Upper lobe of left lung (tissue), 4 donors: ENCODE measurements at regions not wholly inside any gene's neighbourhood (a gene's known extent, or its start where the extent isn't known, plus 50 kb on each side); places are given as distances from the start of the nearest gene placed in this dataset.

Experiments used
- POLR2A ChIP-seq, 4 donors: fragments of 450-650 bp; IDR thresholded peaks; one replicate each; pipeline ENCODE4 v1.5.1; 2016 to 2017; ENCODE audit warnings: antibody characterized with exemption in 4 of 4, mild to moderate bottlenecking in 2 of 4
- TF ChIP-seq, protein P1 (sequence below), 6 experiments: fragments of 450-650 bp in 4 of 6; fragments of 200-600 bp in 2 of 6; sonication (generic) in 2 of 6; IDR thresholded peaks; one replicate each; pipeline ENCODE4 v1.5.1; 2016 to 2019; ENCODE audit warnings: antibody characterized with exemption in 6 of 6

DNA sequence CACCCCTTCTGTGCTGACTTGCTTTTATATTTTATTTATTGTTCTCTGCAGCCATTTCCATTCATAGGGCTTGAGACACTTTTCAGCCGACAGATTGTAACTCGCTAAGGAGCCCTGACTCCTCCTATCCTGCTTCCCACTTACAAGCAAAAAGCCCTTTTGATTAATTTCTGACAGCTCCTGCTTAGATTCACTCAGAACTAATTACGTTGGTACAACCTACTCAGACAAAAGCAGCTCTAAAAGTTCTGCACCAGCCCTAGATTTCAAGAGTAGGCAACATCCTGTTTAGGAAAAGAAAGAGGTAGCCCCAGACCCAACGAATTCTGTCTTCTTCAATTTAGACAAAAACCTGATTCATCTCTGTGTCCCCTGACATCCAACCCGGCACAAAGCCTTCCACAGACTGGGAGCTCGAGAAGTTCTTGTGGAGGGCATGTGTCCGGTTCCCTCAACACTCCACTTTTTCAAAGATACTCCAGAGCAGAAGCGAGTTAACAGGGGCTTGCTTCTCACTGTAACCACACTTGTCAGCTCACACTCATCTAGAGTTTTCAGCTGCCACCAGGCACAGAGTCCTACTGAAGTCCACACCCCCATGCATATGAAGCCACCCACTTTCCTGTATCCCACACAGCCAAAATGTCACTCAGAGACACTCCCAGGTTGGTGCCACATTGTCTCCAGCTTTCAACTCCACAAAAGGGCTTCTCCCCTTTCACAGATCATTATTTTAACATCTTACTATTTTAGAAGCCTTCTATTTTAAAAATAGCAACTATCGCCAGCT lies 113.6 kb upstream of the NFE2L3 start:
- TF ChIP-seq, protein P1, sequence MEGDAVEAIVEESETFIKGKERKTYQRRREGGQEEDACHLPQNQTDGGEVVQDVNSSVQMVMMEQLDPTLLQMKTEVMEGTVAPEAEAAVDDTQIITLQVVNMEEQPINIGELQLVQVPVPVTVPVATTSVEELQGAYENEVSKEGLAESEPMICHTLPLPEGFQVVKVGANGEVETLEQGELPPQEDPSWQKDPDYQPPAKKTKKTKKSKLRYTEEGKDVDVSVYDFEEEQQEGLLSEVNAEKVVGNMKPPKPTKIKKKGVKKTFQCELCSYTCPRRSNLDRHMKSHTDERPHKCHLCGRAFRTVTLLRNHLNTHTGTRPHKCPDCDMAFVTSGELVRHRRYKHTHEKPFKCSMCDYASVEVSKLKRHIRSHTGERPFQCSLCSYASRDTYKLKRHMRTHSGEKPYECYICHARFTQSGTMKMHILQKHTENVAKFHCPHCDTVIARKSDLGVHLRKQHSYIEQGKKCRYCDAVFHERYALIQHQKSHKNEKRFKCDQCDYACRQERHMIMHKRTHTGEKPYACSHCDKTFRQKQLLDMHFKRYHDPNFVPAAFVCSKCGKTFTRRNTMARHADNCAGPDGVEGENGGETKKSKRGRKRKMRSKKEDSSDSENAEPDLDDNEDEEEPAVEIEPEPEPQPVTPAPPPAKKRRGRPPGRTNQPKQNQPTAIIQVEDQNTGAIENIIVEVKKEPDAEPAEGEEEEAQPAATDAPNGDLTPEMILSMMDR (IDR thresholded peaks at IDR 0.05) = no peak
- no peak for TF ChIP-seq POLR2A (IDR thresholded peaks at IDR 0.05)
